LNCAP (cell line): ENCODE measurements at regions not wholly inside any gene's neighbourhood (a gene's known extent, or its start where the extent isn't known, plus 50 kb on each side); places are given as distances from the start of the nearest gene placed in this dataset.

Experiments
- CTCF ChIP-seq: fragments of 450-650 bp; IDR thresholded peaks from 2 replicates; pipeline ENCODE4 v1.5.1; 2017; ENCODE audit warnings: mild to moderate bottlenecking

- no peak for TF ChIP-seq CTCF
Measured at GRCh38 chr2:149901231-149901859, 313.8 kb upstream of the MMADHC start.

- TF ChIP-seq CTCF, result no peak
Measured at GRCh38 chr2:149899390-149899789, 311.8 kb upstream of the MMADHC start.

- no peak for TF ChIP-seq CTCF
Measured at GRCh38 chr2:149894760-149895159, 307.2 kb upstream of the MMADHC start.

- TF ChIP-seq CTCF, result no peak
Measured at GRCh38 chr2:149894226-149894625, 306.7 kb upstream of the MMADHC start.

- no peak for TF ChIP-seq CTCF
Measured at GRCh38 chr2:149892563-149892962, 305.0 kb upstream of the MMADHC start.

- no peak for TF ChIP-seq CTCF
Measured at GRCh38 chr2:149885946-149886345, 298.4 kb upstream of the MMADHC start.

- no peak for TF ChIP-seq CTCF
Measured at GRCh38 chr2:149885468-149885867, 297.9 kb upstream of the MMADHC start.

- no peak for TF ChIP-seq CTCF
Measured at GRCh38 chr2:149884871-149885270, 297.3 kb upstream of the MMADHC start.
